Adrenal gland (tissue), 9 donors: ENCODE measurements at regions not wholly inside any gene's neighbourhood (a gene's known extent, or its start where the extent isn't known, plus 50 kb on each side); places are given as distances from the start of the nearest gene placed in this dataset.

Source experiments
- DNase-seq, 7 donors: peaks; one replicate each; pipeline ENCODE4 v3.0.0-alpha.2; 2019 to 2020
- H3K27ac ChIP-seq, 5 donors: fragments of 200-600 bp; sonication (generic) in 4 of 5; 1 replicate in 3 of 5; 2 replicates in 2 of 5; pipeline versions ENCODE4 v1.5.1 to v1.8.0; 2016 to 2020; ENCODE audit warnings: mild to moderate bottlenecking in 1 of 5
- H3K27me3 ChIP-seq: fragments of 200-600 bp; 2 replicates; pipeline ENCODE4 v1.8.0; 2021
- H3K36me3 ChIP-seq, 2 donors: fragments of 200-600 bp; replicated peaks in 1 of 2; 1 replicate in 1 of 2; 2 replicates in 1 of 2; pipeline versions ENCODE4 v1.5.1 to v1.8.0; 2018 to 2022
- H3K4me1 ChIP-seq, 2 donors: fragments of 200-600 bp; replicated peaks in 1 of 2; 1 replicate in 1 of 2; 2 replicates in 1 of 2; pipeline versions ENCODE4 v1.5.1 to v1.8.0; 2018 to 2021
- H3K4me3 ChIP-seq, 4 donors: fragments of 200-600 bp; sonication (generic) in 3 of 4; one replicate each; pipeline ENCODE4 v1.5.1; 2016 to 2018
- H3K9me3 ChIP-seq, 3 donors: fragments of 200-600 bp; sonication (generic) in 1 of 3; replicated peaks in 1 of 3; 1 replicate in 2 of 3; 2 replicates in 1 of 3; pipeline versions ENCODE4 v1.5.1 to v1.8.0; 2016 to 2021
- POLR2A ChIP-seq, 2 donors: fragments of 450-650 bp; IDR thresholded peaks; one replicate each; pipeline ENCODE4 v1.6.1; 2017; ENCODE audit warnings: antibody characterized with exemption in 2 of 2, mild to moderate bottlenecking in 2 of 2, moderate library complexity in 1 of 2
- WGBS, 4 donors: extraction: QIAGEN DNeasy Blood & Tissue Kit in 2 of 4; methylation state at CpG; one replicate each; pipeline versions ENCODE4 v1.1.5 to v1.1.7; 2013 to 2017; 5-methylcytosine and 5-hydroxymethylcytosine counted together
- intact Hi-C, 2 donors: fragments of 100-400 bp; cut with DNase I; formaldehyde crosslinking; loops; one replicate each; pipeline versions ENCODE4 v1.14.1 to v1.15.0; 2022 to 2023
- TF ChIP-seq, protein P1 (sequence below), 6 experiments: fragments of 450-650 bp in 4 of 6; fragments of 200-600 bp in 2 of 6; sonication (generic) in 1 of 6; IDR thresholded peaks; 1 replicate in 5 of 6; 2 replicates in 1 of 6; pipeline versions ENCODE4 v1.5.1 to v1.8.0; 2016 to 2021; ENCODE audit warnings: antibody characterized with exemption in 6 of 6, mild to moderate bottlenecking in 2 of 6, moderate library complexity in 1 of 6
- donor health status: healthy with polysubstance abuse.
- donor health status: Bipolar disorder and iron deficiency.
- donor health status: DM: yes; HTN: yes; CAD: no.
- donor health status: DM: no; HTN: no; CAD: no.
- donor health status: DM: no; HTN: no; CAD: no.

DNA sequence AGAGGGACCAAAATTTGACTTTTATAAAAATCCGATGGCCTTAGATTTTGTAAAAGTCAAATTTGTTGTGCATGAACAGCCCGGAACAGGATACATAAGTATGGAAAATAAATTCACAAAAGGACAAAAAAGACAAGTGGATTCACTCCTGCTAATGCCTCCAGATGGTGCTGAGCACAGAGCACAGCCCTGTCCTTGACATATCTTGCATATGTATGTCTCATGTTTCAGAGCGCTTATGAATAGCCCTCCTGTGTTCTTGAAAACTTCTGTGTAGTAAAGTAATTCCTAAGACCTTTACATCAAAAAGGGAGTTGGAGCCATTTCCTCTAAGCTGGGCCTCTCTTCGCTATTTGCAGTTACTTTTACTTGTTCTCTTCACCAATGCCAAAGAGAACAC is 110.7 kb upstream of the RAB3GAP2 start:
- H3K27me3 ChIP-seq, result no peaks in the 10 kb centered on the region
- no peaks in the 10 kb centered on the region for H3K36me3 ChIP-seq
- WGBS, 4 donors, result 41 to 67% (median 55%) methylated on average over 4 of the region's 4 CpGs
- H3K27ac ChIP-seq, result no peak overlapping the region
- H3K4me1 ChIP-seq, result no peaks in the 10 kb centered on the region
- DNase-seq, result no peak
- intact Hi-C loops, result no loop called here
- peaks cover 0 to 7% (median 0%) of the 10 kb centered on the region in 3 donors for H3K9me3 ChIP-seq
- no peak overlapping the region for H3K4me3 ChIP-seq
- no peak for TF ChIP-seq POLR2A (IDR thresholded peaks at IDR 0.05)
- TF ChIP-seq, protein P1, sequence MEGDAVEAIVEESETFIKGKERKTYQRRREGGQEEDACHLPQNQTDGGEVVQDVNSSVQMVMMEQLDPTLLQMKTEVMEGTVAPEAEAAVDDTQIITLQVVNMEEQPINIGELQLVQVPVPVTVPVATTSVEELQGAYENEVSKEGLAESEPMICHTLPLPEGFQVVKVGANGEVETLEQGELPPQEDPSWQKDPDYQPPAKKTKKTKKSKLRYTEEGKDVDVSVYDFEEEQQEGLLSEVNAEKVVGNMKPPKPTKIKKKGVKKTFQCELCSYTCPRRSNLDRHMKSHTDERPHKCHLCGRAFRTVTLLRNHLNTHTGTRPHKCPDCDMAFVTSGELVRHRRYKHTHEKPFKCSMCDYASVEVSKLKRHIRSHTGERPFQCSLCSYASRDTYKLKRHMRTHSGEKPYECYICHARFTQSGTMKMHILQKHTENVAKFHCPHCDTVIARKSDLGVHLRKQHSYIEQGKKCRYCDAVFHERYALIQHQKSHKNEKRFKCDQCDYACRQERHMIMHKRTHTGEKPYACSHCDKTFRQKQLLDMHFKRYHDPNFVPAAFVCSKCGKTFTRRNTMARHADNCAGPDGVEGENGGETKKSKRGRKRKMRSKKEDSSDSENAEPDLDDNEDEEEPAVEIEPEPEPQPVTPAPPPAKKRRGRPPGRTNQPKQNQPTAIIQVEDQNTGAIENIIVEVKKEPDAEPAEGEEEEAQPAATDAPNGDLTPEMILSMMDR (IDR thresholded peaks at IDR 0.05), result no peak

DNA sequence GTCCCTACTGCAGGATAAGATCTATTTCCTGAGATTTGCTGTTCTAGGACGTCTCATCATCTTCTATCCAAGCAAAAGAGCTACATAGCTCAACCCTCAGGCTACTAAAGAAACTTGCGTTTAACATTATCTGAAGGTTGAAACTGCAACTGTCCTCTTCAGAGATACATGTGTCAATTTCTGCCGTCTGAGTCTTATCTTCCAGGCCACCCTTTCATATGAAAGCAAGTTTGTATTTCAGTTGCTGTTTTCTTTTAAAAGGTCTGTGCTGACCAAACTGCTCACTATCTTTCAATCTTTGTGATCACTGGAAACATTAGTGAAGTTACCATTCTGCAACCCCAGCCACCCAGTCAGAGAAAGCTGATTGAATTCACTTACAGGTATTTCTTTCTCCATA is 108.6 kb upstream of the RAB3GAP2 start:
- no peak for DNase-seq
- intact Hi-C loops, result no loop called here
- 56 to 70% (median 58%) methylated on average over 3 of the region's 3 CpGs for WGBS, 4 donors
- no peak overlapping the region for H3K27ac ChIP-seq
- no peaks in the 10 kb centered on the region for H3K27me3 ChIP-seq
- TF ChIP-seq POLR2A (IDR thresholded peaks at IDR 0.05), result no peak
- TF ChIP-seq, protein P1 (IDR thresholded peaks at IDR 0.05), result no peak
- H3K4me1 ChIP-seq, result no peaks in the 10 kb centered on the region
- H3K36me3 ChIP-seq, result no peaks in the 10 kb centered on the region
- no peak overlapping the region for H3K4me3 ChIP-seq
- H3K9me3 ChIP-seq, result peaks cover 0 to 6% (median 0%) of the 10 kb centered on the region in 3 donors

DNA sequence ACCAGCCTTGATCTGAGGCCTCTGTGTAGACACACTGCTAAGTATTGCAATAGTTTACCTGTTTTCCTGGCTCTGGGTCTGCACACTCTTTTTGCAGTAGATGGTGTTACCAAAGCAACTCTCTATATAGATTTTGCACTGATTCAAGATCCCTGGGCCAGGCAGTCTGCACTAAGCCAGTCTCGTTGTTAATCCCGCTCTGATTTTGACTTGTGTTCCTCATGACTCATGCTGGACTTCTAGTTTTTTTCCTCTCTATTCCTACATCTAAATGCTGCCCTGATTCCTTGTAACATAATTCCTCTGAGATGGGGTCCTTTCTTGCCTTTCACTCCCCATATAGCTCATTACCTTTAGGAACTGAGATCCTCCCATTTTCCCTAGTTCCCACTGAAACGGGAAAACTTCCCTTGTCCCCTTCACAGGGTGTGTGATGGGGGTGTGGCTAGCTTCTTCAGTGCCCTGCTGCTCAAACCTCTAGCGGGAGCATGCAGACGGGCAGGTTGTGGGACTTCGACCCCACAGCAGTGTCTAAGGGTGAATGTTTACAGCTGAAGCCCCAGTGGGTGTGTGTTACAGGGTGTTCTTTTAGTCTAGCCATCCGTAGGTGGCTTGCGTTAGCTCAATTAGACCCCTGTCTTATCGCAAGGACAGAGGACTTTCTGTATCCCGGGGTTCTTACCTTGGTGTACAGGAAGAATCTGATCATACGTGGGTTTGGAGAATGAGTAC is 106.5 kb upstream of the RAB3GAP2 start:
- intact Hi-C loops, result no loop called here
- Histone ChIP-seq H3K36me3 (no peaks in the 10 kb centered on the region), H3K4me3 (no peak overlapping the region), H3K27me3 (no peaks in the 10 kb centered on the region), H3K4me1 (no peaks in the 10 kb centered on the region), H3K9me3 (no peaks in the 10 kb centered on the region), H3K27ac (no peak overlapping the region)
- no peak for TF ChIP-seq POLR2A (IDR thresholded peaks at IDR 0.05)
- TF ChIP-seq, protein P1 (IDR thresholded peaks at IDR 0.05), result no peak
- WGBS, 4 donors, result 79 to 83% (median 81%) methylated on average over 11 of the region's 11 CpGs
- DNase-seq, result no peak

DNA sequence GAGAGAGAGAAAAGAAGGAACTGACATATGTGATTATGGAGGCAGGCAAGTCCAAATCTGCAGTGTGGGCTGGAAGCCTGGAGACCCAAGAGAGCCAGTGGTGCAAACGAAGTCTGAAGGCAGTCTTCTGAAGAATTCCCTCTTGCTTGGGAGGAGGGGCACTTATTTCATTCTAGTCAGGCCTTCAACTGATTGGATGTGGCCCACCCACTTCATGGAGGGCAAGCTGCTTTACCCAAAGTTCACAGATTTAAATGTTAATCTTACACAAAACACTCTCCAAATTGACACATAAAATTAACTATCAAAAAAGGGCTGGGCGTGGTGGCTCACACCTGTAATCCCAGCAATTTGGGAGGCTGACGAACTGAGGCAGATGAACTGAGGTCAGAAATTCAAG is 103.5 kb upstream of the RAB3GAP2 start:
- intact Hi-C loops, result no loop called here
- H3K4me3 ChIP-seq, result no peak overlapping the region
- H3K9me3 ChIP-seq, result no peaks in the 10 kb centered on the region
- H3K27me3 ChIP-seq, result no peaks in the 10 kb centered on the region
- no peak for DNase-seq
- no peak overlapping the region for H3K27ac ChIP-seq
- TF ChIP-seq, protein P1 (IDR thresholded peaks at IDR 0.05), result no peak
- TF ChIP-seq POLR2A (IDR thresholded peaks at IDR 0.05), result no peak
- H3K4me1 ChIP-seq, result no peaks in the 10 kb centered on the region
- H3K36me3 ChIP-seq, result no peaks in the 10 kb centered on the region
- 66 to 67% (median 66%) methylated on average over 3 of the region's 3 CpGs for WGBS, 4 donors
